Esophagus squamous epithelium (tissue), 4 donors: ENCODE measurements at regions not wholly inside any gene's neighbourhood (a gene's known extent, or its start where the extent isn't known, plus 50 kb on each side); places are given as distances from the start of the nearest gene placed in this dataset.

Source experiments
- CTCF ChIP-seq, 6 experiments: fragments of 450-650 bp in 4 of 6; fragments of 200-600 bp in 2 of 6; sonication (generic) in 2 of 6; IDR thresholded peaks; one replicate each; pipeline ENCODE4 v1.5.1; 2016 to 2019; ENCODE audit warnings: antibody characterized with exemption in 6 of 6, mild to moderate bottlenecking in 4 of 6, moderate library complexity in 4 of 6
- POLR2A ChIP-seq, 4 donors: fragments of 450-650 bp; IDR thresholded peaks; one replicate each; pipeline ENCODE4 v1.6.1; 2017; ENCODE audit warnings: antibody characterized with exemption in 4 of 4, mild to moderate bottlenecking in 4 of 4, moderate library complexity in 3 of 4

- TF ChIP-seq CTCF (IDR thresholded peaks at IDR 0.05), result no peak
- TF ChIP-seq POLR2A (IDR thresholded peaks at IDR 0.05), result no peak
These were observed 161.0 kb downstream of the ISL1 start for GRCh38 chr5:51544031-51544785.
